ENCODE measurements at regions not wholly inside any gene's neighbourhood (a gene's known extent, or its start where the extent isn't known, plus 50 kb on each side); places are given as distances from the start of the nearest gene placed in this dataset.

DNA sequence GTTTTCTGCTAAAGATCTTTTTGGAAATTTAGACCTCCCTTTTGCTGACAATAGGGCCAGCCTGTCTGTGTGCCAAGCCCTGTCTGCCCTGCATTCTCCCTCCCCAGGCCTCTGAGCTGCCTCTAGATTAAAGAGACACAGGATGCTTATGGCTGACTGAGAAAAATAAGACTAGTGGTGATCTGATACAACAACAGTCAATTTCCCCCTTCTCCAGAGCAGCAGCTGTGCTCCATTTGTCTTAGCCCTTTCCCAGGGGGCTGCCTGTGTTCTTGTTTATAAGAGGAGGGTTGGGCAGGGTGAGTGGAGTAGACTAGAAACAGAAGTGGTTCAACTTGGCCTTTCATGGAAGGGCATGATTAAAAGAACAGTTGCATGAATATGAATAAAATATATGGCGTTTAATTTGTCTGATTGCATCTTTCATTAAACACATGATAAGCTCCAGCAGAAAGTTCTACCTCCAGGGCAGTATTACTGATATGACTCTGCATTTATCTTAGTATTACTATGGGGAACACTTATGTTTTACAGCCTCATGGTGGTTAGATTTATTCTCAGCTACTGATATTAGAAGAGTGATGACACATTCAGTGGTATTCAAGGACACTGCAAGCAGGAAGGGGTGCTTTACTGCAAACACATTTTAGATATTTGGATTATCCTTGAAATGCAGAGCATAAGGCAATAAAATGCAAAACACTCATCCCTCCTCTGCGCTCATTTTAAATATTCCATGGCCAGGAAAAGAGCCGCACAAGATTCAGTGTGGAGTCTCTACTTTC lies 150.2 kb upstream of the CLEC14A start:
- DNase-seq (ENCODE audit: insufficient read length, low spot score) (no peak), FAIRE-seq (no peak)
- no peak for TF ChIP-seq POLR2A (IDR thresholded peaks at IDR 0.05; ENCODE audit: low read depth, low read length)
- no peak for TF ChIP-seq SPI1 (IDR thresholded peaks at IDR 0.05; ENCODE audit: low read depth, low read length)
- TF ChIP-seq POU2F2 (IDR thresholded peaks at IDR 0.05; ENCODE audit: low read depth, low read length), result no peak
- no peak for TF ChIP-seq POLR2AphosphoS5 (IDR thresholded peaks at IDR 0.05; ENCODE audit: low read depth, low read length)
- TF ChIP-seq TAF1 (IDR thresholded peaks at IDR 0.05; ENCODE audit: low read depth, low read length), result no peak
- TF ChIP-seq PAX5 (IDR thresholded peaks at IDR 0.05; ENCODE audit: insufficient read depth, low read length, severe bottlenecking), result no peak

DNA sequence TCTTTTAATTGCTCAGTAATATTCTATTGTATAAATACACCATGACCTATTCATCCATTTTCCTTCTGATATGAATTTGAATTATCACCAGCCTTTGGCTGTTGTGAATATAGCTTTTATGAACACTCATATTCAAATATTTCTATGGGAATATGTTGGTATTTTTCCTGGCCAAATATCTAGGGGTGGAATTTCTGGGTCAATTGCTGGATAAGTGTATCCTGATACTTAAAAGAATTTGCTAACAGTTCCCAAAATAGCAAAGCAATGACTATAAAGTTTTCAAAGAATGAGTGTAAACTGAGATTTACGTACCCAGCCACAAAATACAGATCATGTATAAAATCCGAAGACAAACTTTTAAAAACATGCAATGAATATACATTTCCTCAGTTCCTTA lies 148.7 kb upstream of the CLEC14A start:
- DNase-seq (ENCODE audit: insufficient read length, low spot score) (no peak), FAIRE-seq (no peak)
- TF ChIP-seq POU2F2 (IDR thresholded peaks at IDR 0.05; ENCODE audit: low read depth, low read length), result no peak
- no peak for TF ChIP-seq PAX5 (IDR thresholded peaks at IDR 0.05; ENCODE audit: insufficient read depth, low read length, severe bottlenecking)
- no peak for TF ChIP-seq POLR2AphosphoS5 (IDR thresholded peaks at IDR 0.05; ENCODE audit: low read depth, low read length)
- TF ChIP-seq POLR2A (IDR thresholded peaks at IDR 0.05; ENCODE audit: low read depth, low read length), result no peak
- TF ChIP-seq TAF1 (IDR thresholded peaks at IDR 0.05; ENCODE audit: low read depth, low read length), result no peak
- TF ChIP-seq SPI1 (IDR thresholded peaks at IDR 0.05; ENCODE audit: low read depth, low read length), result no peak

DNA sequence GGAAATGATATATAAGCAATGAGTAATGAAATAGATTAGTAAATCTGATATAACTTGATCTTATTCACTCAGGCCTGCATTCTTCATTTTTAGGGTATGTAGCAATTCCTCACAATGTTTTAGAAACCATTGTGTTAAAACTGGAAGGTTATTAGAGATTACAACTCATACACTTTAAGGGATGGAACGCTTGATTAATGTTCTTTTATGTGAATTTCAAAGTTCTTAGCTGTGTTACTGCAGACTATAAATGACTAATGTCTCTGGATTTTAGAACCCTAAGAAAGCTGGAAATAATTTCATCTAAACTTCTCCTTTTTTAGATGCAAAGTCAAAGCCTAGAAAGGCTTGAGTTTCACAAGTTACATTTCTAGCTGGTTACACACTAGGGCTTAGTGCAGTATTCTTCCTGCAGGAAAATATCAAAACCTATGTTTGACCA lies 148.2 kb upstream of the CLEC14A start:
- TF ChIP-seq POLR2A (IDR thresholded peaks at IDR 0.05; ENCODE audit: low read depth, low read length) (no peak), POU2F2 (IDR thresholded peaks at IDR 0.05; ENCODE audit: low read depth, low read length) (no peak), TAF1 (IDR thresholded peaks at IDR 0.05; ENCODE audit: low read depth, low read length) (no peak), POLR2AphosphoS5 (IDR thresholded peaks at IDR 0.05; ENCODE audit: low read depth, low read length) (no peak), SPI1 (IDR thresholded peaks at IDR 0.05; ENCODE audit: low read depth, low read length) (no peak), PAX5 (IDR thresholded peaks at IDR 0.05; ENCODE audit: insufficient read depth, low read length, severe bottlenecking) (no peak)
- DNase-seq (ENCODE audit: insufficient read length, low spot score) (no peak), FAIRE-seq (no peak)

GRCh38 chr14:38400751-38401150 lies 144.9 kb upstream of the CLEC14A start:
- TF ChIP-seq POLR2A (IDR thresholded peaks at IDR 0.05; ENCODE audit: low read depth, low read length) (no peak), POU2F2 (IDR thresholded peaks at IDR 0.05; ENCODE audit: low read depth, low read length) (no peak), TAF1 (IDR thresholded peaks at IDR 0.05; ENCODE audit: low read depth, low read length) (no peak), SPI1 (IDR thresholded peaks at IDR 0.05; ENCODE audit: low read depth, low read length) (no peak), POLR2AphosphoS5 (IDR thresholded peaks at IDR 0.05; ENCODE audit: low read depth, low read length) (no peak)
- DNase-seq (ENCODE audit: insufficient read length, low spot score), result no peak
- no peak for FAIRE-seq

DNA sequence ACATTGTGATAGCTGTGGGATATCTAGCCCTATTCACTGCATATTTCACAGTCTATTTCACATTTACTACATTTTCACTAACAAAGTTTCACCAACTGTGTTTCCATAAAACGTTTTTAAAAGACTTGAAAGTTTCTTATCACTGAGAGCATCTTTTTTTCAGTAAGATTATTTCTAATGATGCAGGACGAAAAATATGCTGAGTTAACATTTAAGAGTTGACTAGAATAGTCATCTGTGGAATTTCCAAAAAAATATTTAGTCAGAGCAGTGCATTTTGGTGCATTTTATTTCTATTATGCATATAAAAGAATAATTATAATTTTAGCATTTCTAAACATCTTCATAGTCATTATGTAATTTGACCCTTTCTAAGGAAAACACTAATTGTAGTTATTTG lies 143.8 kb upstream of the CLEC14A start:
- FAIRE-seq (no peak), DNase-seq (ENCODE audit: insufficient read length, low spot score) (no peak)
- TF ChIP-seq POLR2AphosphoS5 (IDR thresholded peaks at IDR 0.05; ENCODE audit: low read depth, low read length), result no peak
- no peak for TF ChIP-seq POLR2A (IDR thresholded peaks at IDR 0.05; ENCODE audit: low read depth, low read length)
- no peak for TF ChIP-seq PAX5 (IDR thresholded peaks at IDR 0.05; ENCODE audit: insufficient read depth, low read length, severe bottlenecking)
- TF ChIP-seq POU2F2 (IDR thresholded peaks at IDR 0.05; ENCODE audit: low read depth, low read length), result no peak
- no peak for TF ChIP-seq SPI1 (IDR thresholded peaks at IDR 0.05; ENCODE audit: low read depth, low read length)
- no peak for TF ChIP-seq TAF1 (IDR thresholded peaks at IDR 0.05; ENCODE audit: low read depth, low read length)

DNA sequence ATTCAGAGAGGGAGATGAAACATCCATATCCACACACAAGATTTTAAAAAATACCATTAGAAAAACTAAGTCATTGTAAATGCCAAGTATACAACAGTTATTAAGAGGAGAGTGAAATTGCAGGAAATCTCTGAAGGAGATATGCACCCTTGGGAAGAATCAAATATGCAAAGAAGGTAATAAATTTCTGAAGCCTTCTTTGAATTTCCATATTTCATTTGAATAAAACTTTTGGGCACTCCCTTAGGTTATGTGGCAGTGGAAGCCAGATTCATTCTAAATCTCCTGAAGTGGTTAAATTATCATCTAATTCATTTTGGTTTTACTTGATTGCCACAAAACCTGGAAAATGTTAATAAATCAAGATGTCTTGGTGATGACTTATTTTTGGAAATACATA lies 138.9 kb upstream of the CLEC14A start:
- DNase-seq (ENCODE audit: insufficient read length, low spot score), result no peak
- no peak for FAIRE-seq
- TF ChIP-seq POLR2A (IDR thresholded peaks at IDR 0.05; ENCODE audit: low read depth, low read length) (no peak), SPI1 (IDR thresholded peaks at IDR 0.05; ENCODE audit: low read depth, low read length) (no peak), POU2F2 (IDR thresholded peaks at IDR 0.05; ENCODE audit: low read depth, low read length) (no peak), POLR2AphosphoS5 (IDR thresholded peaks at IDR 0.05; ENCODE audit: low read depth, low read length) (no peak), PAX5 (IDR thresholded peaks at IDR 0.05; ENCODE audit: insufficient read depth, low read length, severe bottlenecking) (no peak), TAF1 (IDR thresholded peaks at IDR 0.05; ENCODE audit: low read depth, low read length) (no peak)

GRCh38 chr14:38394064-38394463 lies 138.2 kb upstream of the CLEC14A start:
- DNase-seq (ENCODE audit: insufficient read length, low spot score), result no peak
- no peak for TF ChIP-seq SPI1 (IDR thresholded peaks at IDR 0.05; ENCODE audit: low read depth, low read length)
- no peak for TF ChIP-seq POLR2AphosphoS5 (IDR thresholded peaks at IDR 0.05; ENCODE audit: low read depth, low read length)
- TF ChIP-seq PAX5 (IDR thresholded peaks at IDR 0.05; ENCODE audit: insufficient read depth, low read length, severe bottlenecking), result no peak
- TF ChIP-seq TAF1 (IDR thresholded peaks at IDR 0.05; ENCODE audit: low read depth, low read length), result no peak
- no peak for TF ChIP-seq POLR2A (IDR thresholded peaks at IDR 0.05; ENCODE audit: low read depth, low read length)
- TF ChIP-seq POU2F2 (IDR thresholded peaks at IDR 0.05; ENCODE audit: low read depth, low read length), result no peak
- FAIRE-seq, result no peak

GRCh38 chr14:38391334-38391733 lies 135.4 kb upstream of the CLEC14A start:
- TF ChIP-seq POLR2A (IDR thresholded peaks at IDR 0.05; ENCODE audit: low read depth, low read length) (no peak), TAF1 (IDR thresholded peaks at IDR 0.05; ENCODE audit: low read depth, low read length) (no peak), SPI1 (IDR thresholded peaks at IDR 0.05; ENCODE audit: low read depth, low read length) (no peak), PAX5 (IDR thresholded peaks at IDR 0.05; ENCODE audit: insufficient read depth, low read length, severe bottlenecking) (no peak), POU2F2 (IDR thresholded peaks at IDR 0.05; ENCODE audit: low read depth, low read length) (no peak), POLR2AphosphoS5 (IDR thresholded peaks at IDR 0.05; ENCODE audit: low read depth, low read length) (no peak)
- no peak for FAIRE-seq
- DNase-seq (ENCODE audit: insufficient read length, low spot score), result no peak

DNA sequence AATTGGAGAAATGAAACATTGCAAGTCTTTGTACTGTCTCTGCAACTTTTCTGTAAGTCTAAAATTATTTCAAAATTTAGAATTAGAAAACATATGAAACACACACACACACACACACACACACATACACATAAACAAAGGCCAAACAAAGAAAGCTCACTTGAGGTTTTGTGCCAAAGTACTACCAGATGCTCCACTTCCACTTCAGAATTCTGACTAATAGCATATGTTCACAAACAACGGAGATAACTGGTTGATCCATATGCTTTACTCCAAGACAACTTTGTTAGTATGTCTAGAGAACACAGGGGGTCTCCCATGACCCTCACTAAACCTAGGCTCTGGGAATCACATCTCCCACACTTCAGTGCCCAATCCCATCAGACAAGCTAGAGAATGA lies 133.8 kb upstream of the CLEC14A start:
- no peak for DNase-seq (ENCODE audit: insufficient read length, low spot score)
- TF ChIP-seq PAX5 (IDR thresholded peaks at IDR 0.05; ENCODE audit: insufficient read depth, low read length, severe bottlenecking) (no peak), POLR2A (IDR thresholded peaks at IDR 0.05; ENCODE audit: low read depth, low read length) (no peak), POU2F2 (IDR thresholded peaks at IDR 0.05; ENCODE audit: low read depth, low read length) (no peak), SPI1 (IDR thresholded peaks at IDR 0.05; ENCODE audit: low read depth, low read length) (no peak), TAF1 (IDR thresholded peaks at IDR 0.05; ENCODE audit: low read depth, low read length) (no peak), POLR2AphosphoS5 (IDR thresholded peaks at IDR 0.05; ENCODE audit: low read depth, low read length) (no peak)
- FAIRE-seq, result no peak

All from GM12891 (cell line).